Right lobe of liver (tissue), 6 donors: ENCODE measurements at regions not wholly inside any gene's neighbourhood (a gene's known extent, or its start where the extent isn't known, plus 50 kb on each side); places are given as distances from the start of the nearest gene placed in this dataset.
A peak's percentile ranks its signal among the peaks of the same experiment; 100 is the strongest.

ENCODE experiments used
- ATAC-seq, 4 donors: fragments of 200-7000 bp; cut with Tn5 transposase; one replicate each; pipeline ENCODE4 v1.9.1; 2020; ENCODE audit warnings: mild to moderate bottlenecking in 4 of 4, moderate library complexity in 4 of 4
- DNase-seq, 3 donors: peaks; one replicate each; pipeline ENCODE4 v3.0.0-alpha.2; 2020
- H3K27ac ChIP-seq, 3 donors: fragments of 200-600 bp; one replicate each; pipeline ENCODE4 v1.8.0; 2022
- H3K27me3 ChIP-seq, 2 donors: fragments of 200-600 bp; one replicate each; pipeline ENCODE4 v1.8.0; 2022
- H3K36me3 ChIP-seq, 4 donors: fragments of 200-600 bp; sonication (generic) in 1 of 4; one replicate each; pipeline versions ENCODE4 v1.5.1 to v1.8.0; 2017 to 2022; ENCODE audit warnings: control low read depth in 1 of 4
- H3K4me1 ChIP-seq, 4 donors: fragments of 200-600 bp; sonication (generic) in 1 of 4; one replicate each; pipeline versions ENCODE4 v1.5.1 to v1.8.0; 2017 to 2022; ENCODE audit warnings: control low read depth in 1 of 4
- H3K4me3 ChIP-seq, 3 donors: fragments of 200-600 bp; one replicate each; pipeline ENCODE4 v1.8.0; 2022
- H3K9me3 ChIP-seq, 4 donors: fragments of 200-600 bp; sonication (generic) in 1 of 4; one replicate each; pipeline versions ENCODE4 v1.5.1 to v1.8.0; 2017 to 2022; ENCODE audit warnings: control low read depth in 1 of 4
- POLR2A ChIP-seq: fragments of 450-650 bp; IDR thresholded peaks from one replicate; pipeline ENCODE4 v1.6.1; 2017; ENCODE audit warnings: antibody characterized with exemption, mild to moderate bottlenecking
- WGBS: methylation state at CpG from one replicate; pipeline ENCODE4 v1.1.6; 2018; ENCODE audit warnings: low coverage, low lambda C conversion rate; ENCODE audit not compliant: insufficient coverage; ENCODE audit errors: missing lambda C conversion rate; 5-methylcytosine and 5-hydroxymethylcytosine counted together
- intact Hi-C, 2 donors: fragments of 100-400 bp; cut with DNase I; formaldehyde crosslinking; loops; one replicate each; pipeline versions ENCODE4 v1.11.2 to v1.14.1; 2022
- TF ChIP-seq, protein P1 (sequence below), 4 donors: fragments of 200-600 bp in 3 of 4; fragments of 450-650 bp in 1 of 4; IDR thresholded peaks; one replicate each; pipeline versions ENCODE4 v1.5.1 to v1.8.0; 2016 to 2022; ENCODE audit warnings: antibody characterized with exemption in 4 of 4, mild to moderate bottlenecking in 2 of 4
- donor health status: DM: no; HTN: yes; CAD: no.
- donor health status: DM: no; HTN: no; CAD: no.
- donor health status: DM: no; HTN: no; CAD: no.
- donor health status: DM: no; HTN: yes; CAD: no.
- donor health status: DM: no; HTN: yes; CAD: no.

- TF ChIP-seq, protein P1, sequence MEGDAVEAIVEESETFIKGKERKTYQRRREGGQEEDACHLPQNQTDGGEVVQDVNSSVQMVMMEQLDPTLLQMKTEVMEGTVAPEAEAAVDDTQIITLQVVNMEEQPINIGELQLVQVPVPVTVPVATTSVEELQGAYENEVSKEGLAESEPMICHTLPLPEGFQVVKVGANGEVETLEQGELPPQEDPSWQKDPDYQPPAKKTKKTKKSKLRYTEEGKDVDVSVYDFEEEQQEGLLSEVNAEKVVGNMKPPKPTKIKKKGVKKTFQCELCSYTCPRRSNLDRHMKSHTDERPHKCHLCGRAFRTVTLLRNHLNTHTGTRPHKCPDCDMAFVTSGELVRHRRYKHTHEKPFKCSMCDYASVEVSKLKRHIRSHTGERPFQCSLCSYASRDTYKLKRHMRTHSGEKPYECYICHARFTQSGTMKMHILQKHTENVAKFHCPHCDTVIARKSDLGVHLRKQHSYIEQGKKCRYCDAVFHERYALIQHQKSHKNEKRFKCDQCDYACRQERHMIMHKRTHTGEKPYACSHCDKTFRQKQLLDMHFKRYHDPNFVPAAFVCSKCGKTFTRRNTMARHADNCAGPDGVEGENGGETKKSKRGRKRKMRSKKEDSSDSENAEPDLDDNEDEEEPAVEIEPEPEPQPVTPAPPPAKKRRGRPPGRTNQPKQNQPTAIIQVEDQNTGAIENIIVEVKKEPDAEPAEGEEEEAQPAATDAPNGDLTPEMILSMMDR (IDR thresholded peaks at IDR 0.05) = no peak
- Histone ChIP-seq H3K27ac (no peak overlapping the region), H3K27me3 (no peaks in the 10 kb centered on the region), H3K4me3 (no peak overlapping the region), H3K9me3 (no peaks in the 10 kb centered on the region), H3K36me3 (no peaks in the 10 kb centered on the region), H3K4me1 (peaks cover 0 to 11% (median 0%) of the 10 kb centered on the region in 4 donors)
- no peak for ATAC-seq
- 33% methylated on average over 1 of the region's 1 CpG for WGBS
- intact Hi-C loops = no loop called here
- no peak for DNase-seq
These were observed 818.0 kb downstream of the MAFB start for GRCh38 chr20:39871013-39871412.

DNA sequence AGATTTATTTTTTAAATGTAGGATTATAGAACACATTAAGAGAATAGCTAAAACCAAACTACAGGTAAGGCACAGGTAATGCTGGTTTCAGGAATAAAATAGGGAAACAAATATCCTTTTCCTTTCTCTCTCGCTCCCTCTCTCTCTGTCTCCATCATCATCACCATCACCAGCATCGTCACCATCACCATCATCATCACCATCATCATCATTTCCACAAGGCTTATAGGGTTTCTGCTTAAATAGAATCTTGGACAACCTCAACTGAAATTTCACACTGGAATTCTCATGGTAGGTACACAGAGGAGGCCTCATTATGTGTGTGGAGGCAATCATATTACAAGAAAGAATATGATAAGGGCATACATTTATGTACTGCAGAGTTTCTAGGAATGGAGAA lies 823.6 kb downstream of the MAFB start:
- 78% methylated on average over 2 of the region's 2 CpGs for WGBS
- intact Hi-C loops = no loop called here

DNA sequence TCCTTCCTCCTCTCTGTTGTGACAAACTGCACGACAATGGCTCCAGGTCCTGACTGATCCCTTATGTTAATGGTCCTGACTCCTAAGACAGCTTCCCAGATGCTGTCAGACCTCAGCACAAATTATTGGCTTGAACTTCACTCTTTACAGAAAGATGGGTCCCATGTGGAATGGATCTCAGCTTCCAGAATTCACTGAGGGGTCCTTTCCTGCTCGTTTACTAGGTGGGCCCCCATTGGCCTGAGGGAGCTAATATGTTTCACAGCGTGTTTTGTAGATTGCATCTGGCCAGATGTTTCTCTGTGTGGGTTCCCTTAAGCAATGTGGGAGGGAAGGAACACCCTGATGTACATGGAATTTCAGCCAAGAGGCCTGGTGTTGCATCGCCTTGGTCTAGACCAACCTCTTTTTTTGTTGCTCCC lies 826.6 kb downstream of the MAFB start:
- H3K9me3 ChIP-seq = no peaks in the 10 kb centered on the region
- no peak overlapping the region for H3K27ac ChIP-seq
- DNase-seq = no peak
- ATAC-seq = no peak
- intact Hi-C loops = no loop called here
- TF ChIP-seq, protein P1 (IDR thresholded peaks at IDR 0.05) = no peak
- no peak for TF ChIP-seq POLR2A
- no peaks in the 10 kb centered on the region for H3K27me3 ChIP-seq
- H3K36me3 ChIP-seq = no peaks in the 10 kb centered on the region
- H3K4me1 ChIP-seq = no peaks in the 10 kb centered on the region
- no peak overlapping the region for H3K4me3 ChIP-seq
- 36% methylated on average over 2 of the region's 4 CpGs for WGBS

More for the DNA sequence above, 823.6 kb downstream of the MAFB start:
- Histone ChIP-seq H3K9me3 (no peaks in the 10 kb centered on the region), H3K4me3 (no peak overlapping the region), H3K36me3 (no peaks in the 10 kb centered on the region), H3K27ac (no peak overlapping the region), H3K4me1 (no peaks in the 10 kb centered on the region), H3K27me3 (no peaks in the 10 kb centered on the region)
- DNase-seq (no peak), ATAC-seq (no peak)
- TF ChIP-seq, protein P1 (IDR thresholded peaks at IDR 0.05) = no peak
- TF ChIP-seq POLR2A = no peak

DNA sequence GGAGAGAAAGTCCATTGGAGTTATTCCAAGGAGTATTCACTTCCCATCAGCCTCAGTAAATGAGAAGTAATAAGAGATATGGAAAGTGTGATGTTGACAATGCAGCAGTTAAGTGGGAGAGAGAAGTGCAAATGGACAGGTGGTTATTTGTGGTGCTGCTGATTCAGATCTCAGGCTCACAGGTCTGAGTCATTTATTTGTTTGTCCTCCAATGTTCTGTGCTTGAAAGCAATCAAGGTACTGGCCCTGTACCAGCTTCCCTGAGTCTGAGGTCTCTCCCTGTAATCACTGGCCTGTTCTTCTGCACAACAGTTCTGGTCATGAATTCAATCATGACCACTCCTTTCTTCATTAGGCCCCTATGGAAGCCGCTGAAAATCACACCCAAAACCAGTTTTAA lies 827.7 kb downstream of the MAFB start:
- no peak for TF ChIP-seq POLR2A
- TF ChIP-seq, protein P1 (IDR thresholded peaks at IDR 0.05) = no peak
- H3K4me1 ChIP-seq = no peaks in the 10 kb centered on the region
- no peak overlapping the region for H3K27ac ChIP-seq
- H3K9me3 ChIP-seq = no peaks in the 10 kb centered on the region
- DNase-seq (no peak), ATAC-seq (peak in 1 of 4 donors; percentile 81)
- no peaks in the 10 kb centered on the region for H3K36me3 ChIP-seq
- no peak overlapping the region for H3K4me3 ChIP-seq
- 100% methylated on average over 1 of the region's 1 CpG for WGBS
- H3K27me3 ChIP-seq = no peaks in the 10 kb centered on the region
- intact Hi-C loops = no loop called here

DNA sequence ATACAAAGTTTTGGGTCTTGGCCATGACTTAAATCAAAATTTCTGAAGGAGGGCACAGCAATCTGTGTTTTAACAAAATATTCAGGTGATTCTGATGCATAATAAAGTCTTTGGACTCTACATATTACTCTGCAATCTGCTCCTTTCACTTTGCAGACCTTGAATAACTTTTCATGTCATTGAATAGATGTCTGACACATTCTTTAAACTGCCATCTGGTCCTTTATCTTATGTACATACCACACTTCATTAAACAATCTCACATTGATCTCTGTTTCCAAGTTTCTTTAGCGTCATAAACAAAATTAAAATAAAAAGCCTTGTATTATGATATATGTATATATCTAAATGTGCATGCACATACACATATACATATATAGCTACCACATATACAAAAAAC lies 831.2 kb downstream of the MAFB start:
- 45% methylated on average over 1 of the region's 1 CpG for WGBS
- H3K9me3 ChIP-seq = no peaks in the 10 kb centered on the region
- intact Hi-C loops = no loop called here
- no peaks in the 10 kb centered on the region for H3K4me1 ChIP-seq
- ATAC-seq (no peak), DNase-seq (no peak)
- no peaks in the 10 kb centered on the region for H3K27me3 ChIP-seq
- H3K36me3 ChIP-seq = no peaks in the 10 kb centered on the region
- no peak overlapping the region for H3K4me3 ChIP-seq
- H3K27ac ChIP-seq = no peak overlapping the region
- TF ChIP-seq POLR2A = no peak
- TF ChIP-seq, protein P1 (IDR thresholded peaks at IDR 0.05) = no peak
